Choroid plexus epithelial cell (primary cell): ENCODE measurements at regions not wholly inside any gene's neighbourhood (a gene's known extent, or its start where the extent isn't known, plus 50 kb on each side); places are given as distances from the start of the nearest gene placed in this dataset.

Experiments
- DNase-seq: peaks from one replicate; pipeline ENCODE4 v3.0.0-alpha.2; 2010; ENCODE audit warnings: low read depth
- H3K4me3 ChIP-seq: 2 replicates; pipeline ENCODE4 v1.5.1; 2011; ENCODE audit warnings: low read depth, mild to moderate bottlenecking, control low read depth, low read length, moderate library complexity
- CTCF ChIP-seq: conservative IDR thresholded peaks from 2 replicates; pipeline ENCODE4 v1.5.1; 2011; ENCODE audit warnings: low read depth, mild to moderate bottlenecking, control low read depth, inconsistent platforms, low read length, moderate library complexity

GRCh38 chrX:13397878-13398818 lies 78.3 kb upstream of the ATXN3L start:
- peak; percentile 98 for DNase-seq
- TF ChIP-seq CTCF, result no peak
- no peak overlapping the region for H3K4me3 ChIP-seq

- peak; percentile 64 for DNase-seq
- TF ChIP-seq CTCF, result no peak
Measured at GRCh38 chrX:13396924-13397323, 77.1 kb upstream of the ATXN3L start.

GRCh38 chrX:13389501-13389900 lies 69.6 kb upstream of the ATXN3L start:
- no peak for TF ChIP-seq CTCF
- no peak for DNase-seq
- H3K4me3 ChIP-seq, result no peak overlapping the region

More at GRCh38 chrX:13396924-13397323, 77.1 kb upstream of the ATXN3L start:
- H3K4me3 ChIP-seq, result no peak overlapping the region

- TF ChIP-seq CTCF, result no peak
- H3K4me3 ChIP-seq, result no peak overlapping the region
- DNase-seq, result peak; percentile 13
Measured at GRCh38 chrX:13387666-13388494, 68.0 kb upstream of the ATXN3L start.

- TF ChIP-seq CTCF, result no peak
- no peak for DNase-seq
- H3K4me3 ChIP-seq, result no peak overlapping the region
Measured at GRCh38 chrX:13386636-13387035, 66.8 kb upstream of the ATXN3L start.

GRCh38 chrX:13386092-13386491 lies 66.2 kb upstream of the ATXN3L start:
- no peak overlapping the region for H3K4me3 ChIP-seq
- no peak for TF ChIP-seq CTCF
- DNase-seq, result no peak
